ENCODE measurements at regions not wholly inside any gene's neighbourhood (a gene's known extent, or its start where the extent isn't known, plus 50 kb on each side); places are given as distances from the start of the nearest gene placed in this dataset.

GRCh38 chr22:47847131-47847890, 1084.9 kb downstream of the TBC1D22A start:
- DNase-seq, result no peak

GRCh38 chr22:47846206-47846605, 1083.8 kb downstream of the TBC1D22A start:
- DNase-seq, result no peak

GRCh38 chr22:47842119-47842518, 1079.7 kb downstream of the TBC1D22A start:
- no peak for DNase-seq

DNA sequence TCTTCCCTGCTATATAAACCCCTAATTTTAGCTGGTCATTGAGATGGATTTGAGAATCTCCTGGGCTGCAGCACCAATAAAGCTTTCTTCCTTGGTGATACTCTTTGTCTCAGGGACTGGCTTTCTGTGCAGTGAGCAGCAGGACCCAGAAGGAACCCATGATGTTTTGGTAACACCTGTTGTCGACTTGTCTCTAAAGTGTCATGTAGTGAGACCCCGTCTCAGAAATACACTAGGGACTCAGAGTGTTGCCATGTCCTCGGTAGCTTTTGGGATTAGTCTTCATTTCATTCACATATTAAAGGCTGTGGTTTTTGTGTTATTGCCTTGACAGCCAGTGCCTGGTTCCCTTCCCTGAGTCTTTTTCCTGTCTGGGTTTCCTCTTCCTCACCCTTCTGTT, 1078.7 kb downstream of the TBC1D22A start:
- DNase-seq, result no peak

- DNase-seq, result no peak
These were observed 1077.3 kb downstream of the TBC1D22A start for GRCh38 chr22:47839595-47840227.

GRCh38 chr22:47837703-47838102, 1075.3 kb downstream of the TBC1D22A start:
- no peak for DNase-seq

GRCh38 chr22:47836957-47837356, 1074.5 kb downstream of the TBC1D22A start:
- no peak for DNase-seq

DNA sequence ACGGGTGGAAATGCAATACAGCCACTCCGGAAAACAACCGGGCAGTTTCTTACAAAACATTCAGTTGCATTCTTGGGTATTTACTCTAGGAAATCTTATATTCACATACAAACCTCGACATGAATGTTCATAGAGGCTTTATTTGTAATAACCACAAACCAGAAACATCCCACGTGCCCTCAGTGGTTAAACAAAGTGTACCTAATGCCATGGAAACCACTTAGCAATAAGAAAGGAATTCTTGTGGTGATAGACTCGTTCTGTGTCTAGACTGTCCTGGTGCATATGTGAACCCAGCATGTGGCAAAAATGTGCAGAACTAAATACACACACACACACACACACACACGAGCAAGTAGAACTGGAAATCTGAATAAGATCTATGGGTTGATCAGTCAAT, 1073.3 kb downstream of the TBC1D22A start:
- no peak for DNase-seq

DNA sequence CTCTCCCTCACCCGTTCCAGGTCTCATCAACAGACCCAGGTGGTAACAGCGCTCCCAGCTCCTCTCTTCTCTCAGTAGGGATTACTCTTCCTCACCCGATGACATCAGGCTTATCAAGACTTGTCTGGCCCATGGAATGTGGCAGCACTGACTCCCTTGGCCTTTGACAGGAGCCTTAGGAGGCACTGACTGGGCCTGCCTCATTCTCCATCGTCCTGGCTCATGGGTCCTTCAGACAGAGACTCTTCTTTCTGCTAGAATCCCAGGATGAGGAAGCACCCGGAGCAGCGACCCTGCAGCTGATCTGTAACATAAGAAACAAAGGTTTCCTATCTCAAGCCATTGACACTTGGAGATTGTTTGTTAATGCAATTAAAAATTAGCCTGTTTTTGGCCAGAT, 1063.6 kb downstream of the TBC1D22A start:
- DNase-seq, result no peak

DNA sequence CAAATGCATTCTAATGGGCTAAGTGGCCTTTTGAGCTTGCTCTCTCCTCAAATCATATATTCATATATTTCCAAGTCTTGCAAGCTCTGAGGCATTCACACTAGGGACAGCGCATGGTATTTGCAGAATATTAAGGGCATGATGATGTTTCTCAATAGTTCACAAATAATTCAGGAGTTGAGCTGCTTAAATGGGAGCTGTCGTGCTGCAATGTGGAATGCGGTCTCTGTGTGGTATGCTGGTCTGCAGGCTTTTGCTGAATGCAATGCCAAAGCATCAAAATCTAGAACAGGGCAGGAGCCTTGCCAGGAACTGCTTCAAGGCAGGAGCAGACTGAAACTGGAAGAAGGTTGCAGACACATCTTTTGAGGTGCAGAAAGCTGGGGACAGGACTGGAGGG, 1060.0 kb downstream of the TBC1D22A start:
- no peak for DNase-seq

DNA sequence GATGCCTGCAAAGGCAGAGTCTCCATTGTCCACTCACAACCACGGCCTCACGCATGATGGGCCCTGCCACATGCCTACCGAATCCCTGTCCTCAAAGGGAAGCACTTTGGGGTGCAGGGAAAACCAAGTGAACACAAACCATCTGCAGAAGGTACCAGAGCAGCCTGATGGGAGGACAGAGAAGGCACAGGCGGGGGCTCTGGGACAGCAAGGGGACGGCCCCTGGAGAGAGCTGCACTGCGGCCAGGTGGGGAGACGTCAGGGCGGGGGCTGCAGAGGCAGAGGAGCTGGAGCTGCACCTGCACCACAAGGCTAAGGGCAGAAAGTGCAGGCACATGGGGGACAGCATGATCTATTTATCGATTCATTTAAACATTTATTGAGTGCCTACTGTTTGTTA, 1056.0 kb downstream of the TBC1D22A start:
- DNase-seq, result no peak

DNA sequence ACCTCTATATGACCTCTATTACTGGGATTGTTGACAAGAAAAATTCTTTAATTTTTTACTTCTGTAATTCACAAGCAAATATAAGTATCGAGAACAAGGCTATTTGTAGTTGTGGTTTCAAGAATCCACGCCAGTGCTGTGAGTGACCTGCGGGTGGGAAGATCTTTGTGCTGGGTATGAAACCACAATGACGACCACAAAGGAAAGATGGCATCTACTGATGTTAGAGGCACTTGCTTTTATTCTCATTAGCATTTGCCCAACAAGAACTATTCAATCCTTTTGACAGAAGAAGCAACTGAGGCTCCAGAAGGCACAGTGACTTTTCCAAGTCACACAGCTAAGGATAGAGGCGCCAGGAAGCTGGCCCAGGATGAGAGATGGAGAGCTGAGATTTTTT, 1054.9 kb downstream of the TBC1D22A start:
- no peak for DNase-seq

DNA sequence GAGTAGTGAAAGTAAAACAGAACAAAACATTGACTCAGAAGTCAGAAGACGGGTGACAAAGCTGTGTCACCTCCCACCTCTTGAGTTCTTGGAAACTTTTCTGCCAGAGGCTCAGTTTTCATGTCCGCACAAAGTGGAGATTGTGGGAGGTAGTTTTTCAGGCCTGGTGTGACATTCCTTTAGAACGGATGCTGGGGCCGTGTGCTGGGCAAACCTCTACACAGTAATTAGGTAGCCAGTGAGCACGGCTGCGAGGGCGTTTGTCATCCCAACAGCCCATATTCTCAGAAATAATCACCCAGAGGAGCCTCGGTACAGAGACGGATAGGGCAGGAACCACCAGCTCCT, 1054.4 kb downstream of the TBC1D22A start:
- no peak for DNase-seq

- DNase-seq, result no peak
These were observed 1053.8 kb downstream of the TBC1D22A start for GRCh38 chr22:47816121-47816862.

- no peak for DNase-seq
These were observed 1052.0 kb downstream of the TBC1D22A start for GRCh38 chr22:47814474-47814873.

GRCh38 chr22:47813661-47814060, 1051.2 kb downstream of the TBC1D22A start:
- no peak for DNase-seq

- DNase-seq, result no peak
These were observed 1049.5 kb downstream of the TBC1D22A start for GRCh38 chr22:47811971-47812370.

- DNase-seq, result no peak
These were observed 1048.4 kb downstream of the TBC1D22A start for GRCh38 chr22:47810505-47811500.

DNA sequence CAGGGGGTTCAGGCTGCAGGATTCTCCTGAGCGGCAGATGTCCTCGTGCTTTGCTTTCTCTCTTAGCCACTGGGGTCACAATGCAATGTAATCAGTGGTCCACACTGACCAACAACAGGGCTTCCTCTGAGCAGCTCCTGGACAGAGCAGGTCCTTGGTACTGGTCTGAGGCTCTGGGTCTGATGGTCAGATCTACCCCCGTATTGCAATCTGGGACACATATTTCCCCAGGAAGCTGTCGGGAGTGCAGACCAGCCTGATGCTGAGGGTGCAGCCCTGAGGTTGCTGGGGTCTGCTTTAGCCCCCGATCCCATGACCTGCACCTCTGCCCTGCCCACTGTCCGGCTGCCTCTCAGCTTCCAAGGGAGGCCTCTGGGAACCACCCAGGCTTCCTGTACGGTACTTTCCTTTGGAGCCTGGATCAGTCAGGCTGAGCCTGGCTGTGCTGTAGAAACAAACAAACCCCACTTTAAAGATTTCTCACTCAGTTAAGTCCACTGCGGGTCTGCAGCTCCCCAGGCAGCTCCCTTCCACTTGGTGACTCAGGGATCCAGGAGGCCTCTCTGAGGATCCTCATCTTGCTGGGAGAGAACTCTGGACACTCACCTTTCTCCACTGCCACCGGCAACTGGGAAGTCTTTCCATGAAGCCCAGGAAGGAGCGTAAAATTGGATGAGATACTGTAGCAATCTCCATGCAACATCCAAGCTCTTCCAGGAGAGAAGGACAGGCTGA, 1046.6 kb downstream of the TBC1D22A start:
- DNase-seq, result no peak

DNA sequence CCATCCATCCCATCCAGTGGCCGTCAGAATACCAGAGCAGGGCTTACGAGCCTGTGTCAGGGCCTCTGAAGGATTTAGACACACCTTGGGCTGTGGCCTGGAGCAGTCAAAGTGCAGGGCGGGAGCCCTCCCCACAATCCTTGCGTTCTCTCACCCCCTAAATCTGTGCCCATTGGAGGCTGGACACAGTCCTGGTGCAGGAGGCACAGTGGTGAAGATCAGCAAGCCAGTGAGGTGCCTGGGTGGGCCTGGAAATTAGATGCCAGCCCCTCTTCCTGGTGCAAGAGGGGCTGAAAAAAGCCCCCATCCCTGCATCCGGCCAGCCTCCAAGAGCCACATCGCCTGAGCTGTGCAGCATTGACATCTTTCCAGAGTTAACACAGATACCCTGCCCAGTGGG, 1045.8 kb downstream of the TBC1D22A start:
- DNase-seq, result no peak

GRCh38 chr22:47807506-47807905, 1045.1 kb downstream of the TBC1D22A start:
- no peak for DNase-seq

DNA sequence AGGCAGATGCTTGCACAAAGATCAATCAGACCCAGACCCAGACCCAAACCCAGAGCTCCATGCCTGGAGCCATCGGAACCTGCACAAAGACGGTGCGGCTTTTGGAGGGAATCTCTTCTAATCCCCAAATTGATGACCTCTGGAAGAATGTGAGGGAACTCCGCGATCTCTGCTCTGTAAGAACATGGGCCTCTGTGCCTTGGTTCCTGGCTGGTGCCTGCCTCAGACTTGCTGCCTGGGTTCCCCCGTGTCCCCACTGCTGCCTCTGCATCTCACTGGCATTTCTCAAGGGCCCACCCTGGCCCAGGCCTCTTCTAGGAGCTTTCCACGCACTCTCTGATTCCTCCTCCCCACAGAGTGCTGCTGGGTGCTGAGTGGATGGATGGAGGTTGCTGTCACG, 1044.4 kb downstream of the TBC1D22A start:
- no peak for DNase-seq

All from GOT3 (cell line).